Breast epithelium (tissue), 3 donors: ENCODE measurements at regions not wholly inside any gene's neighbourhood (a gene's known extent, or its start where the extent isn't known, plus 50 kb on each side); places are given as distances from the start of the nearest gene placed in this dataset.

Source experiments
- POLR2A ChIP-seq: fragments of 450-650 bp; IDR thresholded peaks from one replicate; pipeline ENCODE4 v1.6.1; 2016; ENCODE audit warnings: antibody characterized with exemption, mild to moderate bottlenecking, moderate library complexity
- POLR2AphosphoS5 ChIP-seq, 3 donors: sonication (generic); formaldehyde crosslinking; IDR thresholded peaks; one replicate each; pipeline ENCODE4 v1.6.1; 2017; ENCODE audit warnings: antibody characterized with exemption in 3 of 3
- TF ChIP-seq, protein P1 (sequence below), 3 donors: fragments of 450-650 bp; IDR thresholded peaks; one replicate each; pipeline ENCODE4 v1.5.1; 2016 to 2017; ENCODE audit warnings: antibody characterized with exemption in 3 of 3, mild to moderate bottlenecking in 3 of 3, moderate library complexity in 3 of 3

DNA sequence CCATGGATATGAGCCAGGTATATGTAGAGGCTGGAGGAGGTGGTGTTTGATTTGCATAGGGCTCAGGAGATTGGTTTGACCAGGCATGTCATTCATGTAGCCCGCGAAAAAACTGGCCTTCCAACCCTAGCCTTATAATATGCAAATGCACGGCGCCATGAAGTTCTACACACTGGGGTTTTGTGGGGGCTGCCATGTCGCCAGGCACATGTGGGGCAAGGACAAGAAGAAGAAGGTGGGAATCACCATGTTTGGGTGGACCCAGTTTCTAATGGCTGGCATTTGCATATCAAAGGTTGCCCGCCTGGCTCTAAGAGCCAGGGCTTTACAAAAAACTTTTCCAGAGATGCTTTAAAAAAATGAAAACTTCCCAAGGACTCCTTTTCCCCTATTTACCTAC is 1251.0 kb downstream of the PCDH18 start:
- TF ChIP-seq, protein P1, sequence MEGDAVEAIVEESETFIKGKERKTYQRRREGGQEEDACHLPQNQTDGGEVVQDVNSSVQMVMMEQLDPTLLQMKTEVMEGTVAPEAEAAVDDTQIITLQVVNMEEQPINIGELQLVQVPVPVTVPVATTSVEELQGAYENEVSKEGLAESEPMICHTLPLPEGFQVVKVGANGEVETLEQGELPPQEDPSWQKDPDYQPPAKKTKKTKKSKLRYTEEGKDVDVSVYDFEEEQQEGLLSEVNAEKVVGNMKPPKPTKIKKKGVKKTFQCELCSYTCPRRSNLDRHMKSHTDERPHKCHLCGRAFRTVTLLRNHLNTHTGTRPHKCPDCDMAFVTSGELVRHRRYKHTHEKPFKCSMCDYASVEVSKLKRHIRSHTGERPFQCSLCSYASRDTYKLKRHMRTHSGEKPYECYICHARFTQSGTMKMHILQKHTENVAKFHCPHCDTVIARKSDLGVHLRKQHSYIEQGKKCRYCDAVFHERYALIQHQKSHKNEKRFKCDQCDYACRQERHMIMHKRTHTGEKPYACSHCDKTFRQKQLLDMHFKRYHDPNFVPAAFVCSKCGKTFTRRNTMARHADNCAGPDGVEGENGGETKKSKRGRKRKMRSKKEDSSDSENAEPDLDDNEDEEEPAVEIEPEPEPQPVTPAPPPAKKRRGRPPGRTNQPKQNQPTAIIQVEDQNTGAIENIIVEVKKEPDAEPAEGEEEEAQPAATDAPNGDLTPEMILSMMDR (IDR thresholded peaks at IDR 0.05): no peak
- TF ChIP-seq POLR2A (no peak), POLR2AphosphoS5 (IDR thresholded peaks at IDR 0.05) (no peak)
